Kidney (tissue), 13 donors: ENCODE measurements at regions not wholly inside any gene's neighbourhood (a gene's known extent, or its start where the extent isn't known, plus 50 kb on each side); places are given as distances from the start of the nearest gene placed in this dataset.
A peak's percentile ranks its signal among the peaks of the same experiment; 100 is the strongest.

Source experiments
- DNase-seq, 5 donors: peaks; one replicate each; pipeline ENCODE4 v3.0.0-alpha.2; 2013 to 2020
- FAIRE-seq: peaks from 2 replicates; lab custom pipeline; 2012; peaks lifted over from hg19 to GRCh38; lab: Jason Lieb, UNC
- H3K27ac ChIP-seq, 2 donors: one replicate each; pipeline ENCODE4 v1.7.0; 2013; ENCODE audit warnings: low read depth in 2 of 2, low read length in 2 of 2, inconsistent platforms in 1 of 2
- H3K27me3 ChIP-seq: one replicate; pipeline ENCODE4 v1.7.1; 2013; ENCODE audit warnings: low read length, inconsistent platforms; ENCODE audit not compliant: control insufficient read depth, insufficient read depth
- H3K36me3 ChIP-seq, 3 donors: one replicate each; pipeline versions ENCODE4 v1.7.0 to v1.7.1; 2013; ENCODE audit warnings: low read length in 3 of 3, control low read depth in 1 of 3, inconsistent platforms in 1 of 3; ENCODE audit not compliant: insufficient read depth in 3 of 3, control insufficient read depth in 2 of 3
- H3K4me1 ChIP-seq, 3 donors: one replicate each; pipeline versions ENCODE4 v1.7.0 to v1.7.1; 2013; ENCODE audit warnings: low read length in 3 of 3, inconsistent platforms in 1 of 3, low read depth in 1 of 3; ENCODE audit not compliant: control insufficient read depth in 2 of 3, insufficient read depth in 2 of 3
- H3K4me3 ChIP-seq, 3 donors: one replicate each; pipeline versions ENCODE4 v1.7.0 to v1.8.1; 2013; ENCODE audit warnings: low read length in 3 of 3, control low read depth in 1 of 3, inconsistent platforms in 1 of 3
- H3K9ac ChIP-seq, 3 donors: one replicate each; pipeline versions ENCODE4 v1.7.0 to v1.7.1; 2013; ENCODE audit warnings: low read length in 3 of 3, control low read depth in 1 of 3, inconsistent platforms in 1 of 3
- H3K9me3 ChIP-seq, 3 donors: one replicate each; pipeline versions ENCODE4 v1.7.0 to v1.7.1; 2013; ENCODE audit warnings: low read length in 3 of 3, control low read depth in 1 of 3, inconsistent platforms in 1 of 3; ENCODE audit not compliant: control insufficient read depth in 2 of 3, insufficient read depth in 1 of 3
- intact Hi-C: fragments of 100-400 bp; cut with DNase I; formaldehyde crosslinking; loops from one replicate; pipeline ENCODE4 v1.11.1; 2022
- TF ChIP-seq, protein P1 (sequence below): IDR thresholded peaks from 3 replicates; pipeline ENCODE4 v1.5.1; 2012; ENCODE audit warnings: mild to moderate bottlenecking, moderate library complexity, borderline replicate concordance; ENCODE audit not compliant: insufficient read depth; ENCODE audit errors: extremely low read depth
- donor health status: control.
- donor health status: control.
- donor health status: control.
- donor health status: control.
- donor health status: control.
- donor health status: DM: yes; HTN: yes; CAD: no.
- donor health status: Normal renal cell carcinoma (clear cell type).

DNA sequence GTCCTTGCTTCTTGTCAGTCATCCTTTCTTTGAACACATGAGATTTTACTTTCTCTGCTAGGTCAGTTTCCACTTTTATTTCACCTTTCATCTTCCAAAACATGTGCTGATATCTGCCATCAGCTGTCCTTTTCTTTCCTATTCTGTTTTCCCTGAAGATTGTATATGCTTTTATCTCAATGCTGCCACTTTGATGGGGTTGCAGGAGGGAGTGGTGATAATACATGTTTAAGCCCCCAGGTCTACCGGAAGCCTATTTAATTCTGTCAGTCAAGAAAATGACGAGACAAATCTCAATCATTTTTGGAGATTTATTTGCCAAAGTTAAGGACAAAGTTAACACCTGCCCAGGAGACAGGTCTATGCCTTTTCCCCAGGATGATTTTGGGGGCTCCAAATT, 73.8 kb downstream of the MRPL32 start:
- FAIRE-seq (no peak), DNase-seq (no peak)
- Histone ChIP-seq H3K9me3 (no peaks in the 10 kb centered on the region), H3K36me3 (no peaks in the 10 kb centered on the region), H3K9ac (no peak overlapping the region), H3K27me3 (no peaks in the 10 kb centered on the region), H3K4me1 (no peaks in the 10 kb centered on the region), H3K4me3 (no peak overlapping the region), H3K27ac (no peak overlapping the region)
- intact Hi-C loops = no loop called here
- TF ChIP-seq, protein P1, sequence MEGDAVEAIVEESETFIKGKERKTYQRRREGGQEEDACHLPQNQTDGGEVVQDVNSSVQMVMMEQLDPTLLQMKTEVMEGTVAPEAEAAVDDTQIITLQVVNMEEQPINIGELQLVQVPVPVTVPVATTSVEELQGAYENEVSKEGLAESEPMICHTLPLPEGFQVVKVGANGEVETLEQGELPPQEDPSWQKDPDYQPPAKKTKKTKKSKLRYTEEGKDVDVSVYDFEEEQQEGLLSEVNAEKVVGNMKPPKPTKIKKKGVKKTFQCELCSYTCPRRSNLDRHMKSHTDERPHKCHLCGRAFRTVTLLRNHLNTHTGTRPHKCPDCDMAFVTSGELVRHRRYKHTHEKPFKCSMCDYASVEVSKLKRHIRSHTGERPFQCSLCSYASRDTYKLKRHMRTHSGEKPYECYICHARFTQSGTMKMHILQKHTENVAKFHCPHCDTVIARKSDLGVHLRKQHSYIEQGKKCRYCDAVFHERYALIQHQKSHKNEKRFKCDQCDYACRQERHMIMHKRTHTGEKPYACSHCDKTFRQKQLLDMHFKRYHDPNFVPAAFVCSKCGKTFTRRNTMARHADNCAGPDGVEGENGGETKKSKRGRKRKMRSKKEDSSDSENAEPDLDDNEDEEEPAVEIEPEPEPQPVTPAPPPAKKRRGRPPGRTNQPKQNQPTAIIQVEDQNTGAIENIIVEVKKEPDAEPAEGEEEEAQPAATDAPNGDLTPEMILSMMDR = no peak

DNA sequence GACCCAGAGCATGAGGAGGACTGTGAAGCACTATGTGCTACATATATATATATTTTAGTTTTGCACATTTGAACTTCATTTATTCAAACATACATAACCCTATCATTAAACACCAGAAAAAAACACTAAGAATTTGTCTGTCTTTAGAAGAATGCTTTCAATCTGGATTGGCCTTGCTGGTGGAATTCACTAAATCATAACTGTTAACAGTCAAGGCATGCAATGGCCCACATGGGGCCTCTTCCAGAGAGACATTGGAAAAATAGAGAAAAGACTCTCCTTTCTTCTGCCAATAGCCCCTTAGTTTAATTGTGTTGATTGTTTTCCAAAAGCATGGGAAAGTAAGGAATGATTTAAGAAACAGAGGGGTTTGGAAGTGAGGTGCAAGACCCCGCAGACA, 77.9 kb downstream of the MRPL32 start:
- Histone ChIP-seq H3K9me3 (no peaks in the 10 kb centered on the region), H3K27ac (no peak overlapping the region), H3K9ac (no peak overlapping the region), H3K27me3 (no peaks in the 10 kb centered on the region), H3K4me1 (no peaks in the 10 kb centered on the region), H3K4me3 (no peak overlapping the region), H3K36me3 (no peaks in the 10 kb centered on the region)
- TF ChIP-seq, protein P1 = no peak
- FAIRE-seq = no peak
- intact Hi-C loops = no loop called here
- no peak for DNase-seq

DNA sequence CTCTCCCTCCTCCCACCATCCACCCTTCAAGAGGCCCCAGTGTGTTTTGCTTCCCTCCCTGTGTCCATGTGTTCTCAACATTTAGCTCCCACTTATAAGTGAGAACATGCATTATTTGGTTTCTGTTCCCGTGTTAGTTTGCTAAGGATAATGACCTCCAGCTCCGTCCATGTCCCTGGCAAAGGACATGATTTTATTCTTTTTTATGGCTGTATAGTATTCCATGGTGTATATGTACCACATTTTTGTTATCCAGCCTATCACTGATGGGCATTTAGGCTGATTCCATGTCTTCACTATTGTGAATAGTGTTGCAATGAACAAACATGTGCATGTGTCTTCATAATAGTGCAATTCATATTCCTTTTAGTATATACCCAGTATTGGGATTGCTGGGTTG, 79.7 kb downstream of the MRPL32 start:
- TF ChIP-seq, protein P1 = no peak
- H3K27ac ChIP-seq = no peak overlapping the region
- no peaks in the 10 kb centered on the region for H3K36me3 ChIP-seq
- H3K4me3 ChIP-seq = no peak overlapping the region
- intact Hi-C loops = no loop called here
- H3K9ac ChIP-seq = no peak overlapping the region
- FAIRE-seq (no peak), DNase-seq (no peak)
- H3K9me3 ChIP-seq = no peaks in the 10 kb centered on the region
- no peaks in the 10 kb centered on the region for H3K4me1 ChIP-seq
- H3K27me3 ChIP-seq = no peaks in the 10 kb centered on the region

DNA sequence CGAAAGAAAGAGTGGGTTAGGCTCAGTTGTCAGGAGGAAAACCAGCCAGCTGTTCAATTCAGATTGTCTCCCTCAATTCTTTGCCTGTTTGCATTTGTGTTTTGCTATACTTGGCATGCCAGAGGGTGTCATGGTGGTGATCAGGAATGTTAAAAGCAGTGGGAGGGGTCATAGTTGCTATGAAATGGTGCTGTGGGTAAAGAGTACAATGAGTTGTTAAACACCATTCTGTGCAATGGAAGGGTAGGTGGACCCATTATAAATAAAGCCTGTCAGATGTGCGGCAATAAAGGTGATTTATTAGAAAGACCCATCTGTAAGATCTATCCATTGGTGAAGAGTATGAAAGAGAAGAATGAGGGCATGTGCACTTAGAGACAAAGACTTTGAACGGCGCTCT, 82.2 kb downstream of the MRPL32 start:
- TF ChIP-seq, protein P1 = no peak
- no peaks in the 10 kb centered on the region for H3K36me3 ChIP-seq
- H3K9ac ChIP-seq = no peak overlapping the region
- H3K9me3 ChIP-seq = no peaks in the 10 kb centered on the region
- H3K27me3 ChIP-seq = no peaks in the 10 kb centered on the region
- DNase-seq (peak in 1 of 5 donors; percentile 13), FAIRE-seq (no peak)
- intact Hi-C loops = no loop called here
- H3K27ac ChIP-seq = no peak overlapping the region
- no peaks in the 10 kb centered on the region for H3K4me1 ChIP-seq
- no peak overlapping the region for H3K4me3 ChIP-seq
